Neuronal stem cell (in vitro differentiated cells): ENCODE measurements at regions not wholly inside any gene's neighbourhood (a gene's known extent, or its start where the extent isn't known, plus 50 kb on each side); places are given as distances from the start of the nearest gene placed in this dataset.

Experiments
- DNase-seq: peaks from one replicate; pipeline ENCODE4 v3.0.0-alpha.2; 2013; ENCODE audit warnings: low spot score
- H2AFZ ChIP-seq: one replicate; pipeline ENCODE4 v1.6.1; 2013; ENCODE audit warnings: mild to moderate bottlenecking, low read length, inconsistent platforms
- H2AK5ac ChIP-seq: 2 replicates; pipeline ENCODE4 v1.6.1; 2013; ENCODE audit warnings: low read depth, mild to moderate bottlenecking, inconsistent platforms, low read length, moderate library complexity, mixed read lengths
- H2BK120ac ChIP-seq: 2 replicates; pipeline ENCODE4 v1.6.1; 2013; ENCODE audit warnings: low read depth, mild to moderate bottlenecking, inconsistent platforms, low read length, moderate library complexity, mixed read lengths
- H2BK12ac ChIP-seq: one replicate; pipeline ENCODE4 v1.6.1; 2013; ENCODE audit warnings: low read length, inconsistent platforms
- H2BK15ac ChIP-seq: 2 replicates; pipeline ENCODE4 v1.6.1; 2013; ENCODE audit warnings: mild to moderate bottlenecking, low read length, inconsistent platforms, mixed read lengths
- H2BK5ac ChIP-seq: one replicate; pipeline ENCODE4 v1.6.1; 2013; ENCODE audit warnings: inconsistent platforms, mild to moderate bottlenecking, low read length, moderate library complexity
- H3K14ac ChIP-seq: one replicate; pipeline ENCODE4 v1.6.1; 2013; ENCODE audit warnings: low read length, inconsistent platforms
- H3K18ac ChIP-seq: 2 replicates; pipeline ENCODE4 v1.6.1; 2013; ENCODE audit warnings: low read length, inconsistent platforms
- H3K23ac ChIP-seq: 2 replicates; pipeline ENCODE4 v1.6.1; 2013; ENCODE audit warnings: low read depth, mild to moderate bottlenecking, mixed read lengths, low read length, inconsistent platforms; ENCODE audit not compliant: poor library complexity
- H3K27ac ChIP-seq: replicated peaks from 3 replicates; pipeline ENCODE4 v1.5.1; 2013; ENCODE audit warnings: low read length, inconsistent platforms
- H3K27me3 ChIP-seq, 3 experiments: 2 replicates each; pipeline ENCODE4 v1.6.1; 2013; ENCODE audit warnings: low read length in 3 of 3, mild to moderate bottlenecking in 2 of 3, inconsistent platforms in 1 of 3, low read depth in 1 of 3, mixed read lengths in 1 of 3, moderate library complexity in 1 of 3; ENCODE audit not compliant: control insufficient read depth in 3 of 3, insufficient read depth in 3 of 3
- H3K36me3 ChIP-seq, 2 donors: replicated peaks in 1 of 2; 2 replicates each; pipeline ENCODE4 v1.6.1; 2013; ENCODE audit warnings: low read length in 2 of 2; ENCODE audit not compliant: control insufficient read depth in 2 of 2, insufficient read depth in 2 of 2
- H3K4ac ChIP-seq: 2 replicates; pipeline ENCODE4 v1.6.1; 2013; ENCODE audit warnings: inconsistent platforms, mild to moderate bottlenecking, low read length, moderate library complexity
- H3K4me1 ChIP-seq, 2 donors: 1 replicate in 1 of 2; 2 replicates in 1 of 2; pipeline ENCODE4 v1.6.1; 2013; ENCODE audit warnings: low read length in 2 of 2, low read depth in 1 of 2; ENCODE audit not compliant: control insufficient read depth in 2 of 2, insufficient read depth in 1 of 2
- H3K4me2 ChIP-seq: one replicate; pipeline ENCODE4 v1.6.1; 2013; ENCODE audit warnings: mild to moderate bottlenecking, low read length, inconsistent platforms; ENCODE audit not compliant: insufficient read depth, poor library complexity, severe bottlenecking
- H3K4me3 ChIP-seq, 2 donors: 2 replicates each; pipeline ENCODE4 v1.5.1; 2013; ENCODE audit warnings: low read length in 2 of 2, mild to moderate bottlenecking in 2 of 2, inconsistent platforms in 1 of 2, moderate library complexity in 1 of 2
- H3K79me1 ChIP-seq: one replicate; pipeline ENCODE4 v1.6.1; 2013; ENCODE audit warnings: low read depth, mild to moderate bottlenecking, inconsistent platforms, low read length, moderate library complexity
- H3K9ac ChIP-seq: one replicate; pipeline ENCODE4 v1.6.1; 2013; ENCODE audit warnings: mild to moderate bottlenecking, low read depth, low read length, inconsistent platforms; ENCODE audit not compliant: poor library complexity
- H3K9me3 ChIP-seq, 2 donors: replicated peaks in 1 of 2; 2 replicates each; pipeline versions ENCODE3 to v1.6.1; 2013; ENCODE audit warnings: low read length in 2 of 2, mild to moderate bottlenecking in 2 of 2, inconsistent platforms in 1 of 2, low read depth in 1 of 2, mixed read lengths in 1 of 2, moderate library complexity in 1 of 2; ENCODE audit not compliant: control insufficient read depth in 2 of 2, insufficient read depth in 1 of 2
- H4K8ac ChIP-seq: one replicate; pipeline ENCODE4 v1.6.1; 2013; ENCODE audit warnings: low read depth, mild to moderate bottlenecking, inconsistent platforms, low read length, moderate library complexity
- H4K91ac ChIP-seq: one replicate; pipeline ENCODE4 v1.6.1; 2013; ENCODE audit warnings: low read length, low read depth, mild to moderate bottlenecking, inconsistent platforms; ENCODE audit not compliant: poor library complexity
- WGBS, 2 donors: extraction: QIAGEN DNeasy Blood & Tissue Kit; methylation state at CpG; one replicate each; pipeline ENCODE4 v1.1.7; 2013; ENCODE audit warnings: missing lambda C conversion rate in 2 of 2, mixed read lengths in 1 of 2; ENCODE audit not compliant: insufficient read length in 2 of 2, insufficient replicate concordance in 1 of 2; ENCODE audit errors: extremely low coverage in 2 of 2; 5-methylcytosine and 5-hydroxymethylcytosine counted together

- no peak overlapping the region for H3K4me3 ChIP-seq
- peaks cover 0 to 6% of the 10 kb centered on the region in 2 donors for H3K4me1 ChIP-seq
- H3K23ac ChIP-seq = no peak overlapping the region
- H3K18ac ChIP-seq = no peak overlapping the region
- no peaks in the 10 kb centered on the region for H3K27me3 ChIP-seq
- DNase-seq = no peak
- H4K8ac ChIP-seq = no peak overlapping the region
- H3K4ac ChIP-seq = no peak overlapping the region
- H3K9ac ChIP-seq = no peak overlapping the region
- peaks cover 0 to 1% of the 10 kb centered on the region in 2 donors for H3K9me3 ChIP-seq
- no peak overlapping the region for H2BK120ac ChIP-seq
- WGBS, 2 donors = no CpG with 5 or more reads among the region's 7 CpGs
- H2AFZ ChIP-seq = peak overlapping the region; percentile 73
- no peaks in the 10 kb centered on the region for H3K36me3 ChIP-seq
- no peak overlapping the region for H3K27ac ChIP-seq
- no peak overlapping the region for H3K4me2 ChIP-seq
- no peak overlapping the region for H4K91ac ChIP-seq
- H2AK5ac ChIP-seq = no peak overlapping the region
- no peak overlapping the region for H3K14ac ChIP-seq
- H2BK12ac ChIP-seq = no peak overlapping the region
- no peaks in the 10 kb centered on the region for H3K79me1 ChIP-seq
- H2BK5ac ChIP-seq = no peak overlapping the region
- H2BK15ac ChIP-seq = no peak overlapping the region
Measured at GRCh38 chr3:110391640-110392395, 679.8 kb upstream of the NECTIN3 start.

GRCh38 chr3:110393941-110394340 lies 677.7 kb upstream of the NECTIN3 start:
- Histone ChIP-seq H3K9me3 (no peaks in the 10 kb centered on the region), H3K23ac (no peak overlapping the region), H2BK120ac (no peak overlapping the region), H2BK12ac (no peak overlapping the region), H3K4me2 (no peak overlapping the region), H2AFZ (no peak overlapping the region), H3K79me1 (no peaks in the 10 kb centered on the region), H4K8ac (no peak overlapping the region), H2BK15ac (no peak overlapping the region), H2BK5ac (no peak overlapping the region), H2AK5ac (no peak overlapping the region), H3K4me1 (peaks cover 0 to 6% of the 10 kb centered on the region in 2 donors), H3K9ac (no peak overlapping the region), H3K14ac (no peak overlapping the region), H3K27ac (no peak overlapping the region), H3K18ac (no peak overlapping the region), H4K91ac (no peak overlapping the region), H3K4me3 (no peak overlapping the region), H3K36me3 (no peaks in the 10 kb centered on the region), H3K4ac (no peak overlapping the region), H3K27me3 (no peaks in the 10 kb centered on the region)
- no peak for DNase-seq
- WGBS, 2 donors = no CpG with 5 or more reads among the region's 2 CpGs

- Histone ChIP-seq H3K79me1 (no peaks in the 10 kb centered on the region), H3K4me1 (peaks cover 0 to 1% of the 10 kb centered on the region in 2 donors), H3K36me3 (no peaks in the 10 kb centered on the region), H2AFZ (no peak overlapping the region), H3K18ac (no peak overlapping the region), H3K9me3 (peaks cover 0 to 3% of the 10 kb centered on the region in 2 donors), H3K14ac (no peak overlapping the region), H2AK5ac (no peak overlapping the region), H3K27ac (no peak overlapping the region), H3K23ac (no peak overlapping the region), H3K4me2 (no peak overlapping the region), H2BK5ac (no peak overlapping the region), H3K9ac (no peak overlapping the region), H2BK120ac (no peak overlapping the region), H2BK12ac (no peak overlapping the region), H3K4ac (no peak overlapping the region), H2BK15ac (no peak overlapping the region), H3K27me3 (no peaks in the 10 kb centered on the region), H4K8ac (no peak overlapping the region), H4K91ac (no peak overlapping the region), H3K4me3 (no peak overlapping the region)
- DNase-seq = no peak
- WGBS, 2 donors = no CpG with 5 or more reads among the region's 1 CpG
Measured at GRCh38 chr3:110397115-110397514, 674.5 kb upstream of the NECTIN3 start.

DNA sequence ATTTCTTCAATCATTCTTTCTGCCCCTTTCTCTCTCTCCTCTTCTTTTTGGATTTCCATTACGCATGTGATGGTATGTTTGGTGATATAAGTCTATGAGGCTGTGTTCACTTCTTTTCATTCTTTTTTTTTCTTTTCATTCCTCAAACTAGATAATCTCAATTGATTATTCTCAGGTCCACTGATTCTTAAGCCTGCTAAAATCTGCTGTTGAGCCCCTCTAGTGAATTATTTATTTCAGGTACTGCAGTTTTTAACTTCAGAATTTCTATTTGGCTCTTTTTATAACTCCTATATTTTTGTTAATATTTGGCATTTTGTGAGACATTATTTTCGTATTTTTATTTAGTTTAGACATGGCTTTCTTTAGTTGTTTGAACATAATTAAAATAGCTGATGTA lies 671.3 kb upstream of the NECTIN3 start:
- no CpG with 5 or more reads among the region's 2 CpGs for WGBS, 2 donors
- Histone ChIP-seq H3K14ac (no peak overlapping the region), H3K4me3 (no peak overlapping the region), H2AFZ (no peak overlapping the region), H3K4ac (no peak overlapping the region), H4K91ac (no peak overlapping the region), H3K36me3 (no peaks in the 10 kb centered on the region), H3K27me3 (no peaks in the 10 kb centered on the region), H4K8ac (no peak overlapping the region), H3K79me1 (no peaks in the 10 kb centered on the region), H3K23ac (no peak overlapping the region), H3K27ac (no peak overlapping the region), H2BK12ac (no peak overlapping the region), H2AK5ac (no peak overlapping the region), H3K9me3 (peaks cover 0 to 3% of the 10 kb centered on the region in 2 donors), H3K9ac (no peak overlapping the region), H3K4me2 (no peak overlapping the region), H3K18ac (no peak overlapping the region), H2BK120ac (no peak overlapping the region), H2BK5ac (no peak overlapping the region), H3K4me1 (no peaks in the 10 kb centered on the region), H2BK15ac (no peak overlapping the region)
- DNase-seq = no peak
